GM21576 (cell line): ENCODE measurements at regions not wholly inside any gene's neighbourhood (a gene's known extent, or its start where the extent isn't known, plus 50 kb on each side); places are given as distances from the start of the nearest gene placed in this dataset.
"Not testable (repeated sequence)": the region's sequence is repeated elsewhere in the genome, so short reads cannot be mapped to it uniquely, and the experiment has no call there.

Experiments
- ATAC-seq: cut with Tn5 transposase; IDR thresholded peaks from one replicate; pipeline ENCODE4 v1.9.1; 2021; ENCODE audit warnings: mild to moderate bottlenecking, moderate library complexity; ENCODE audit not compliant: unreplicated experiment

GRCh38 chr1:99062192-99062591 lies 57.5 kb upstream of the PLPPR5 start:
- ATAC-seq = no peak

DNA sequence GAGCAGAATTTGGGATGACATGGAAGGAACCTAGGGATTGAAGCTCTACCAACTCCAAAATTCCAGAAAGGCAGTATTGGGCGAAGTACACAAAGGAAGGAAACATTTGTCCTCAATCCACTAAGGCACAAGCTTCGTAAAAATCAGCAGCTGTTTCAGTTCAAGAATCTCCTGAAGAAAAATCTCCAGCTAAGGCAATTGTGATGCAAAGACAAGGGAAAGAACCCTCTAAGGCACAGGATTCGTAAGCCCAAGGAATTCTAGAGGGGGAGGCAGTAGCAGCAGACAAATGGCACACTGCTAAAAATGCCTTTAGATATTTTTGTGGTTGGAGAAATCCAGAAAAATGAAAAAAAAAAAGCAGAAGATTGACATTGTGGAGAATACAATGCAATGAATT lies 64.5 kb upstream of the PLPPR5 start:
- no peak for ATAC-seq

DNA sequence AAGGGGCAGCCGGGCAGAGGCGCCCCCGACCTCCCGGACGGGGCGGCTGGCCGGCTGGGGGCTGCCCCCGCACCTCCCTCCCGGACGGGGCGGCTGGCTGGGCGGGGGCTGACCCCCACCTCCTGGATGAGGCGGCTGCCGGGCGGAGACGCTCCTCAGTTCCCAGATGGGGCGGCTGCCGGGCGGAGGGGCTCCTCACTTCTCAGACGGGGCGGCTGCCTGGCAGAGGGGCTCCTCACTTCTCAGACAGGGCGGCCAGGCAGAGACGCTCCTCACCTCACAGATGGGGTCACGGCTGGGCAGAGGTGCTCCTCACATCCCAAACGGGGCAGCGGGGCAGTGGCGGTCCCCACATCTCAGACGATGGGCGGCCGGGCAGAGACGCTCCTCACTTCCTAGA lies 73.9 kb upstream of the PLPPR5 start:
- not testable (repeated sequence) for ATAC-seq

GRCh38 chr1:99082366-99082765 lies 77.7 kb upstream of the PLPPR5 start:
- ATAC-seq = no peak

- no peak for ATAC-seq
These were observed 78.7 kb upstream of the PLPPR5 start for GRCh38 chr1:99083338-99083737.

DNA sequence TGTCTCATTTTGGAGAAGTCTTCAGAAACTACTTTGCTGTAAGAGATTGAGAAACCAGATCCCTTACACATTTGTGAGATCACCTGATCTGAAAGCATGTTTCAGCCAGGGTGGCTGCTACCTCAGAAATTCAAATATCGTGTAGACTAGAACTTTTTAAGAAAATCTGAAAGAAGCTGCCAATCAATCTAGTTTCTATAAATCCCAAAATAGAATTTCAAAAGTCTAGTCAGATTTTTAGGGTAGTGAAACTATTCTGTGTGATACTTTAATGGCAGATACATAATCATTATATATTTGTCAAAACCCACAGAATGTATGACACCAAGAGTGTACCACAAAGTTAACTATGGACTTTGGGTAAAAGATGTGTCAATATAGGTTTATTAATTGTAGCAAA lies 79.9 kb upstream of the PLPPR5 start:
- peak; percentile 68 for ATAC-seq

DNA sequence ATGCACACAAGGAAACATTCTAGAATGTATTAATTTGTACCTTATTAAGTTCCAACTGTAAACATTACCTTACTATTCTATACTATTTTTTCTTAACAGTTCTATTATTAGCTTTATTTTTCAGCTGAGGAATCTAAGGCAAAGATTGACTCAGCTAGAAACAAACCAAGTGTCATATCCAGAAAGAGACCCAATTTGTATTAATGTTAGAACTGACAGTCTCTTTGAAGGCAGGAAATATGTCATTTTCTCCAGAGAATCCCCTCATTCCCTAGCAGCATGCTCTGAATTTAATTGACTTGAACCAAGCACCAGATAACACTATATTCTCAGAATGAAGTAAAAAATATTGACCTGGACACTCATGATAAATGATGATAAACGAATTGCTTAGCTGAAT lies 81.4 kb upstream of the PLPPR5 start:
- ATAC-seq = no peak

DNA sequence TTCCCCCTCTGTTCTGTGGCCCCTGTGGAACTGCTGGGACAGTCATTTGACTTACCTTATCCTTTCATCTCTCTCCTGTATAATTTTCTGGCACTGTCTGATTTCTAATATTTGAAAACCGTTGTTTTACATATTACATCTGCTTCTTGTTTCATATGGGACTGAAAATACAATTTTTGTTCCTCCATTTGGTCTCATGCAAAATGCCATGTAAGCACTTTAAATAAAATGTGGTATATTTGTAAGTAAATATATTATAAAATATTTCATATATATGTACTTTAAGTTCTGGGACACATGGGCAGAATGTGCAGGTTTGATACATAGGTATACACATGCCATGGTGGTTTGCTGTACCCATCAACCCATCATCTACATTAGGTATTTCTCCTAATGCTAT lies 93.9 kb upstream of the PLPPR5 start:
- no peak for ATAC-seq

- no peak for ATAC-seq
These were observed 101.6 kb upstream of the PLPPR5 start for GRCh38 chr1:99106274-99106673.

- no peak for ATAC-seq
These were observed 103.0 kb upstream of the PLPPR5 start for GRCh38 chr1:99107680-99108079.

DNA sequence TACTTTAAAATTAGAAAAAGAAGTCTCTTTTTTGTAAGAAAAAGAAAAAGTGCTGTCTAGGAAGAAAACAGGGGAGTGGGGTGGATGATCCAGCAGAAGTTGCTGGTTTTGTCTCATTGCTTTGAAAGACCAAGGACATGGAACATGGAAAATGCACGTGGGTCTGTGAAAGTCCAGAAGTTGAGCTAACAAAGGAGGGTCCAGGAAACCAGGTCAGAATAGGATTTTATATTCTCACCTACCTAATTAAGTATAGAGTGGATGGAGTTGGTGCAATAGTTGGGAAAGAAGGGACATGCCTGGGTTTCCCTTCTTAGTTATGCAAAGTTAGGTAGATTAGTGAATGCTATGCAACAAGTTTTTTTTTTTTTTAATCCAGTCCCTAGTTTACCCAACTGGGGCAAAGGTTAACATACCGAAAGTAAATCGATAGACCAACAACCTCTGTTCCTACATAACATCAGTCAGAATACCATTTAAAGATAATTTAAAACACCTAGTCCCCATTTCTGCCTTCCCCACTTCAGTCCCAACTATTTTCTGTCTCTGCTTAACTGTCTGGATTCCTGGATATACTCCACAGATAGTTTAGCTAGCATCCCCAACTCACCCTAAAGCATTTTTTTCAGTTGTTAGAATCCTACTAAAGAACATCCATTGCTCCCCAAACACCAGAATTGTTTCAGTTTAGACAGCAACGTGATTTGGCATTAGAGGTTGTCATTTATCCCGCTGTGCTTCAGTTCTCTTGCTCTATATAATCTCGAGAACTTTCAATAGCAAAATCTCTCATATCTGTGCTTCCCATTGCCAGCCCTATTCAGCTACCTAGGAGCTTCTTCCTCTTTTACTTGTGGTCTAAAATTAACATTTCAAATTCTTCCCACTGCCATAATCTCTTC lies 105.7 kb upstream of the PLPPR5 start:
- ATAC-seq = no peak

DNA sequence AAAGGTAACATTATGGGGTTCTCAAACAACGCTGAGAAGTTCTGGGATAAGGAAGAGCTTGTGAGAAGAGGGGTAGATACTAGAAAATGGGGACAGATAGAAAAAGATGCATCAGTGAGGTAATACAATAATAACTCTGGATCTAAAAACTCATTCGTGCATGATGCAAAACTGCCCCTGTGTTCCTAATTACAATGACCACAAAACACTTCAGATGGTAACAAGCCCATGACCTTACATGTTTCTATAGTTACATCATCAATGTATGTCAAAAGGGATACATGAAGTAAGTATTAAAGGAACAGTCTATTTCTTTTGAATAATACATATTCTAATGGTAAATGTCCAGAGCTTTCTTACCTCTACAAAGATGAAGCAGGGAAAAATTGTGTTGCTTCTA lies 110.6 kb upstream of the PLPPR5 start:
- no peak for ATAC-seq

DNA sequence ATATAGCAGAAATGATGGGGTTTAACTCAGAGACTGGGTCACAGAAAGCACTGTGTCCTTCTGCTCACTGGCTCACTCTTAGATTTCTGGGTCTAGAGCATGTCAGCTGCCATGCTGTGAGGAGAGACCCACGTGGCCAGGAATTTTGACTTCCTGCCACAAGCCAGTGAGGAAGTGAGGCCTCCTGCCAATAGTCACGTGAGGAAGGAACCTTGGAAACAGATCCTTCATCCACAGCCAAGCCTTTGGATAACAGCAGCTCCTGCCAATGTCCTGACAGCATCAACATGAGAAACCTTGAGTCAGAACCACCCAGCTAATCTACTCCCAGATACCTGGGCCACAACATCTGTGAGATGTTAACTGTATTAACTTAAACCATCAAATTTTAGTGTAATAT lies 114.5 kb upstream of the PLPPR5 start:
- ATAC-seq = no peak

- ATAC-seq = no peak
These were observed 117.4 kb upstream of the PLPPR5 start for GRCh38 chr1:99122039-99122438.

DNA sequence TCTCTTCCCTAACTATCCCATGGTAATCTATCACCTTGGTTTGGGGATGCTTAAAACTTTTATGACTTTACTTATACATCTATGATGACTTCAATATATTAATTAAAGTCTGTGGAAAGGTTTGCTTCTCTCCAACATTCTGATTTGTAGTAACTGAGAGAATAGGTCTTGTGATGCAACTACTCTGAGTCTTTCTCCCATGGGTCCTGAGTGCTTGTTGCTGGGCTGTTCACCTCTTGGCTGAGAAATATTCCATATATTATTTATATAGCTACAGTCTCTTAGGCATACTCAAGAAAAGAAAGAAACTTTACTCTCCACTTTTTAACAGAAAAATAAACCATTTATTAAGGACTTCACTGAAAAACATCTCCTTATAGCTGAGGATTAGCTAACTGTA lies 119.3 kb upstream of the PLPPR5 start:
- no peak for ATAC-seq

GRCh38 chr1:99131546-99131945 lies 126.9 kb upstream of the PLPPR5 start:
- no peak for ATAC-seq

- ATAC-seq = no peak
These were observed 129.3 kb upstream of the PLPPR5 start for GRCh38 chr1:99133756-99134500.

DNA sequence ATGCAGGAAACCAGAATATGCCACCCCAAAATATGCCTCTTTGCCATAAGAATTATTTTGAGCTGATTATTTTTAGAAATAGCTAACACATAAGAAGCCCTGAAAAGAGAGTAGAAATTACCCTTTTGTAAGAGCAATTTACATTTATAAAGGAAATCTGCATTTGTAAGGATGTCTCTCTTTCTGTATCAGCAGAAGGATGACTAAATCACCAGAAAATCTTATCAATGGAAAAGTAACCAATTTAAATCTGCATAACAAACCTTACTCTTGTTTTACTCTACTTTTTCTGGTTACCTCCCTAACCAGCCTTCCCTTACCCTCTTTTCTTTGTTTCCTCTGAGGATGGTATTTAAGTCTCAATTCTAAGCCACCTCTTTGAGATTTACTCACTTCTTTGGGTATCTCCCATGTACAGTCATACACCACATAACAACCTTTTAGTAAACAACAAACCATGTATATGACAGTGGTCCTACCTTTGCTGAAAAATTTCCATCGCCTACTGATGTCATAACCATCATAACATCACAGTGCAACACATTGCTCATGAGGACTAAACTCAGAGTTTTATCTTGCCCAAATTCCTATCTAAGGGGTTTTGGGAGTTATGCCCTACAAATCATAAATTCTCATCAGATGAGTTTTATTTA lies 126.6 kb upstream of the PLPPR4 start:
- ATAC-seq = no peak

DNA sequence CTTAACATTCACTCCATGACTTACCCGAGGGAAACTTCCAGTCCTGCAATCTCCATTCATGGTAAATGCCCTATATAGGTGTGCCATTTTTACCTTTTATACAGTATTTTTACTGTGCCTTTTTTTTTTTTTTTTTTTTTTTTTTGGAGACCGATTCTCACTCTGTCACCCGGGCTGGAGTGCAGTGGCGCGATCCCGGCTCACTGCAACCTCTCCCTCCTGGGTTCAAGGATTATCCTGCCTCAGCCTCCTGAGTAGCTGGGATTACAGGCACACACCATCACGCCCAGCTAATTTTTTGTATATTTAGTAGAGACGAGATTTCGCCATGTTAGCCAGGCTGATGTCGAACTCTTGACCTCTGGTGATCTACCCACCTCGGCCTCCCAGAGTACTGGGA lies 124.4 kb upstream of the PLPPR4 start:
- no peak for ATAC-seq

- ATAC-seq = no peak
These were observed 118.0 kb upstream of the PLPPR4 start for GRCh38 chr1:99146129-99146848.

DNA sequence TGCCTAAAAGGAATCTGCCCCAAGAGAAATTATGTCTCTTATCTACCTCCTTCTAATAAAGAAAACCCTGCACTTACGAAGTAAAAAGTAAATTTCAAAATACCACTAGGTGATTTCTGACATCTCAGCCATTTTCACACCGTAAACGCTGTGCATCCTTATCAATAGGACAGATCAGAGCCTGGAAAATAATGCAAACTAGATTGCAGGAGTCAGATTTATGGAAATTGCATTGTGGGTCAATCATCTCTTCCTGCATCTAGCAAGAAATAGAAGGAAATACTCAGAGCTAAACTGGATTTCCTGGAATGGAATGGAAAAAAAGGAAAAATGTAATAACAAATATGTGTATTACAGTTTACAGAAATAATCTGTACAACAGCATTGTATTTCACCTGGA lies 114.3 kb upstream of the PLPPR4 start:
- ATAC-seq = no peak
